OCI-LY7 (cell line): ENCODE measurements at regions not wholly inside any gene's neighbourhood (a gene's known extent, or its start where the extent isn't known, plus 50 kb on each side); places are given as distances from the start of the nearest gene placed in this dataset.

Source experiments
- CTCF ChIP-seq: fragments of 200-600 bp; sonication (generic); conservative IDR thresholded peaks from 2 replicates; pipeline ENCODE4 v1.5.1; 2014; ENCODE audit warnings: mild to moderate bottlenecking, antibody characterized with exemption, low read length, moderate library complexity, mixed read lengths
- EZH2phosphoT487 ChIP-seq: fragments of 200-600 bp; sonication (generic); IDR thresholded peaks from 2 replicates; pipeline ENCODE4 v1.6.1; 2018; ENCODE audit warnings: low read depth, borderline replicate concordance, mild to moderate bottlenecking, mixed run types, antibody characterized with exemption, low read length, moderate library complexity, mixed read lengths

DNA sequence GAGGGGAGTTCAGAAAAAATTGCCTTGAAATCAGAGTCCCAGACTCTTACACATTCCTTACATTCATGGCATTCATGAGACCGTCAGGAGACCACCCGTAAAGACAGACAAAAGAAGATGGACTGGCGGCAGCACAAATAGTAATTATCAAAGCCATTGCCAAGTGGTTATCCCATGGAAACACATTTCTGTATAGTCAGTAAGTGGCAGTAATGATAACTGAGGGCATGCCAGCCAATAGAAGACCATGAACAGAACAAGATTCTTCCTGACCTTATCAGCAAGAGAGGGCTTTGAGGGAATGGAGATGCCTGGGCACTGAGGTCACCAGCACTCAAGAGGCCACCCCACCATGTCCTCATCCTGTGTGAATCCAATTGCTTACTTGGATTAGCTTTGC lies 121.7 kb upstream of the HCCS start:
- TF ChIP-seq CTCF = no peak
- TF ChIP-seq EZH2phosphoT487 = no peak
